Middle frontal gyrus (tissue), 1 donor: ENCODE measurements at regions not wholly inside any gene's neighbourhood (a gene's known extent, or its start where the extent isn't known, plus 50 kb on each side); places are given as distances from the start of the nearest gene placed in this dataset.
"Not testable (repeated sequence)": the region's sequence is repeated elsewhere in the genome, so short reads cannot be mapped to it uniquely, and the experiment has no call there.

Experiments
- DNase-seq: peaks from one replicate; pipeline ENCODE4 v3.0.0-alpha.2; 2015; ENCODE audit warnings: low spot score; ENCODE audit errors: extremely low spot score

DNA sequence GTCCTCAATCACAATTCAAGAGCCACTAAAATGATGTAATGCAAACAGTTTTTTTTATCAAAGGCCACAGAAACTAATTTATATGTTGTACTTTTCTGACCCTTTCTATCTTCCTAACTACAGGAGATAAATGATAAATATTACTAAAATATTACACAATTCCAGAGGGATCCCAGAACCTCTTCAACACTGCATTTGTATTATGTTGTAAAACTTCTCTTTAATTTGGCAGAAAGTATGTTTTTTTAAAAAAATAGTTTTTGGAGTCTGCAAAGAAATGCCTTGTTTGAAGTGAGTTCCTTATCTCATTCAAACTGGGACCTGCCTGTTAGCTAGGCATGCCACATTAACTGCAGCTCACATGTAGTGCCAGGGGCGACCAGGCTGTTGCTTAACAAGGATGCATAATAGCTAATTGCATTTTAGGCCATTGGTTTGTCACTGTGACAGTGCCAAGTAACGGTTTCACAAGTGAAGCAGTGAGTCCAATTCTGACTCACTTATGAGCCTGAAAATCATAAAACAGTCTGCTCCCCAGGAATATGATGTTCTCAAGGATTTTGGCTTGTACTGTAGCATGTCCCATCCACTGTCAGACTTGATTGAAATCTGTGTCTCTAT, 266.9 kb downstream of the KTN1 start:
- DNase-seq = no peak

DNA sequence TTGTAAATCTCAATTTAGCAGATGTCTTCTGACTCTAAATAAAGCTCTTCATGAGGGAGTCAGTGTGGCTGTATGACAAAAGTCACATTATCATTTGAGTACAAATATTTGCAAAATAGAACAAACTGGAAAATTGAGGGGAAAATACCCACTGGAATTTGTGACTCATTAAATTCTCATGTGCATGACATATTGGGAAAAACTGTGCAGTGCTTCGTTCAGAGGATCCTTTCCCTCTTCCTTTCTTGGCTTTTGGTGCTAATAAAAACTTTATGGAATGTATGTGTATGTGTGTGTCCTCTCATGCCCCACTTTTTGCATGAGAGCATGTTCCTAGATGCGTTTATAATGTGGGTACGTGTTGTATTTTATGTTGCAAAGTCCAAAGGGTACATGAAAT, 267.8 kb downstream of the KTN1 start:
- DNase-seq = no peak

DNA sequence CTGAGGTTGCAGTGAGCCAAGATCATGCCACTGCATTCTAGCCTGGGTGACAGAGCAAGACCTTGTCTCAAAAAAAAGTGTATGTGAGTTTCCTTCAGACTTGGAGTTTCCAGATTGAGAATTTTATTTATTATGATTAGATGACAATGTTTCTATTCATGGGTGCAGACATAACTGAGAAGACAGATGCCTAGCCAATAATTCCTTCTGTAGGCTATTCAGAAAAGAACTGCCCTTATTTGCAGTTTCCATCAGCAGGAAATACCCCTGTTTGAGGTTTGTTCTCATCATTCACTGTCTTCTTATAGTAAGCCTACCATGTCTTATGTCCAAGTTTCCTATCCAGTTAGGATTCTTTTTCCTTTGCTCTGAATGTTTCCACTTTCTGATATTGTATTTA, 269.0 kb downstream of the KTN1 start:
- no peak for DNase-seq

DNA sequence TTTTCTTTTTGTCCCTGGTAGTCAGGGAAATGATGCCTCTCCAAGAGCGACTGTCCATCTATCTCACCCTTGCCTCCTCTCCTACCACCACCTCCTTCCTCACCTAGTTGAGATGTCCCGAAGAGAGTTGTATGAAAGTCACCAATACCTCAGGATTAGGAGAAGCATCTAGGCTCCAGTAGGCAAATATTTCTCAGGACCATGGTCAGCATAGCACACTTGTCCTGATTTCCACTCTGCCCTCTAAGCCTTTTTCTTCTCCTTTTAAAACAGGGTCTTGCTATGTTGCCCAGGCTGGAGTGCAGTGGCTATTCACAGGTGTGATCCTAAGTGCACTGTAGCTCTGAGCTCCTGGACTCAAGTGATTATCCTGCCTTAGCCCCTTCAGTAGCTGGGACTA, 268.4 kb upstream of the PELI2 start:
- DNase-seq = no peak

DNA sequence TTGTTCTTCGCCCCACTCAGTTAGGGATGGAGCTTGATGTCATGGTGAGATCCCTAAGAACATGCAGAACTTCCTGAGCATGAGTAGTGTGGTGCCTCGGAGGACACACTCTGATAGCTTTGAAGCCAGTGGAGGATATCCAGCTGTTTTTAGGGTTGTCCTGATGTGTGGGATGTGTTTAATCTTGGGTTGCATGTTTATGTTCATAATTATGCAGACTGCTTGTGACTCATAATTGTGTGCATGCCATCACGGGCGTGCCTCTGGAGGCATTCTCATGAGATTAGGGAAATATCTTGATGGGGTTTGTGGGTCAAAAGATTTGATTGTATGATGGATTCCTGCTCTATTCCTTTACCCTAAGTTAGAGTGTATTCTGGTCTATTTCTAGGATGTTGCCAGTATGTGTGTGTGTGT, 267.4 kb upstream of the PELI2 start:
- DNase-seq = no peak

DNA sequence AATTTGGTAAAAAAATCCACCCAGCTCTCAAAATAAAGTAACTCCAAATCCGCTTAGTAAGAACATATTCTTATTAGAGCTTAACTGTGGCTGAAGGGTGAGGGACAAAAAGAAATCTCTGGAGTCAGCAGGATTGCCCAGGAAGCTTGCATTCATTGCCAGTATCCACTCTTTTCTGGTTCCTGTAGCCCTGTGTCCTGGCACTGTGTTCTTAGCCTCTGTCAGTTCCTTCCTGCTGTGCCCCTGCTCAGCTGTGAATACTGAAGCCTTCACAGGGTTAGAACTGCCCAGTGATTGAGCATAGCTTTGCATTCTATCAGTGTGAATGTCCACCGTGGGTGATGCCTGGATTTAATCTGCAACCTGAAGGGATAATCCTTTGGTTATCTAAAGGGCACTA, 266.9 kb upstream of the PELI2 start:
- no peak for DNase-seq

DNA sequence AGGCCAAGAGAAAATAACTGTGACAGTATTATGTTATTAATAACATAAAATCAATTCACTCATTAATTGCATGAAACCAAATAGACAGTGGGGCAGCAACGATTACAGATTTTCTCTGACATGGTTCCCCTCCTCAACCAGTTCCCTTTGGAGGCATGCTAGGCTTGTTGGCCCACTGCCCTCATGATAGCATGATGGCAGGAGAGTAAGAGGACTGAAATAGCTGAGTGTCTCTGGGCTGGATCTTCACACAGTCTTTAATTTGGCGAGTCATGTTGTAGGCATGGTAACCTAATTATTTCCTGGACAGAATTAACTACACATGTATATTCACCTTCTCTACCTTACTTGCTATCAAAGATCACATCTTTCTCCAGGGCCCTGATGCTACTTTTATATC, 266.2 kb upstream of the PELI2 start:
- no peak for DNase-seq

DNA sequence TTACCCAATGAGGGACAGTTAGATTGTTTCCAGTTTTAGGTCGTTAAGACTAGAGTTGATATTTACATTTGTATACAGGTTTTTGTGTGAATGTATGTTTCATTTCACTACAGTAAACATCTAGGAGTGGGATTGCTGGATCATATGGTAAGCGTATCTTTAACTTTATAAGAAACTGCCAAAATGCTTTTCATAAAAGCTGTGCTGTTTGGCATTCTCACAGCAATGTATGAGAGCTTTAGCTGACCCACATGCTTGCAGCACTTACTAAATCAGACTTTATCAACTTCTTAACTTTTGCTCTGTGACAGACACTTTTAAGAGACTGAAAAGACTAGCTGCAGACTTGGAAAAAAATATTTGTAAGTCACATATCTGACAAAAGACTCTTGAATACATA, 262.5 kb upstream of the PELI2 start:
- no peak for DNase-seq

DNA sequence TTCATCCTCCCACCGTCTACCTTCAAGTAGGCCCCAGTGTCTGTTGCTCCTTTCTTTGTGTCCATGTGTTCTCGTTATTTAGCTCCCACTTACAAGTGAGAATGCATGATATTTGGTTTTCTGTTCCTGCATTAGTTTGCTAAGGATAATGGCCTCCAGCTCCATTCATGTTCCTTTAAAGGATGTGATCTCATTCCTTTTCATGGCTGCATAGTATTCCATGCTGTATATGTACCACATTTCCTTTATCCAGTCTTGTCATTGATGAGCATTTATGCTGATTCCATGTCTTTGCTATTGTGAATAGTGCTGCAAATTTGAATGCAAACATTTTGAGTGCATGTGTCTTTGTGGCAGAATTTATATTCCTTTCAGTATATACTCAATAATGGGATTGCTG, 259.6 kb upstream of the PELI2 start:
- DNase-seq = no peak

DNA sequence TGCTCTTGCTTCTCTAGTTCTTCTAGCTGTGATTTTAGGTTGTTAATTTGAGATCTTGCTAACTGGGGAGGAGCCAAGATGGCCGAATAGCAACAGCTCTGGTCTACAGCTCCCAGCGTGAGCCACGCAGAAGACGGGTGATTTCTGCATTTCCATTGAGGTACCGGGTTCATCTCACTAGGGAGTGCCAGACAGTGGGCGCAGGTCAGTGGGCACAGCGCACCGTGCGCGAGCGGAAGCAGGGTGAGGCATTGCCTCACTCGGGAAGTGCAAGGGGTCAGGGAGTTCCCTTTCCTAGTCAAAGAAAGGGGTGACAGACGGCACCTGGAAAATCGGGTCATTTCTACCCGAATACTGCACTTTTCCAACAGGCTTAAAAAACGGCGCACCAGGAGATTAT, 256.6 kb upstream of the PELI2 start:
- not testable (repeated sequence) for DNase-seq

DNA sequence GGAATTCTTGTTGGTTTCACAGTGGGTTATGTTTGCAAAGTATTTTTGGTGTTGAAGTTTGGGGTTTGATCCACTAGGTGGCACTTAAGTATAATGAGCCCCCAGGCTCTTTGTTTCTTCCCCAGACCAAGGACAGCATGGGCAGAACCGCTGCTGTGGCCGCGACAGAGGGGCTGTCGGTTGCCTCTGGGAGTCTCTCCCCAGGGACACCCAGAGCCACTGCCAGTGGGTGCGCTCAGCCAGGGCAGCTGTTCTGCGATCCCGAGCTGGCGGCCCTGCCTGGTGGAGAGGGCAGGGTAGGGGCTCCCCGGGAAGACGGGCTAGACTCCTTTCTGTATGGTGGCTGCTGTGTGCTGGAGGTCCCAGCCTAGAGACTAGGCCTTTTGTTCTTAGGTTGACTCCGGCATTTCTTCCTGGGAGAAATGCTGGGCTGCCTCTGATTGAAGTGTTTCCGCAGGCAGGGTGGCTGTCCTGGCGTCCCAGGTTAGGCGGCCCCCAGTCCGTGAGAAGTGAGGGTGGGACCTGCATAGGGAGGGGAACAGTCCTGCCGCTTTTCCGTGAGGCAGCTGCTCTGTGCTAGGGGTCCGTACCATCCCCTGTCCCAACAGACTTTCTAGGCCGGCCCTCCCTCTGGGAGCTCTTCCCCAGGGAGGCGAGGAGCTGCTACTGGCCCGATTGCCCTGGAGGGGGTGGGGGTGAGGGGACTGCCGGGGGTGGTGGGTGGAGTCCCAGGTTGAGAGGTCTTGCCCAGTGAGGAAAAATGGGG, 253.1 kb upstream of the PELI2 start:
- no peak for DNase-seq

DNA sequence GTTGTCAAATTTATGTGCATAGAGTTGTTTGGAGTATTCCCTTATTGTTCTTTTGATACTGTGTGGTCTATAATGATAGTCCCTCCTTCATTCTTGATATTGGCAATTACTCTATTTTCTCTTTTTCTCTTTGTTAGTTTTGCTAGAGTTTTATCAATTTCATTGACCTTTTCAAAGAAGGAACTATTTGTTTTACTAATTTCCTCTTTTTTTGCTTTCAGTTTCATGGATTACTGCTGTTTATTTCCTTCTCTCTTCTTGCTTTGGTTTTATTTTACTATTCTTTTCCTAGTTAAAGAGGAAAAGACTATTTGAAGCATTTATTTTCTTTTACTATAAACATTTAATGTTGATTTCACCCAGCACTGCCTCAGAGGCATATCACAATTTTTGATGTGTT, 250.9 kb upstream of the PELI2 start:
- DNase-seq = no peak

DNA sequence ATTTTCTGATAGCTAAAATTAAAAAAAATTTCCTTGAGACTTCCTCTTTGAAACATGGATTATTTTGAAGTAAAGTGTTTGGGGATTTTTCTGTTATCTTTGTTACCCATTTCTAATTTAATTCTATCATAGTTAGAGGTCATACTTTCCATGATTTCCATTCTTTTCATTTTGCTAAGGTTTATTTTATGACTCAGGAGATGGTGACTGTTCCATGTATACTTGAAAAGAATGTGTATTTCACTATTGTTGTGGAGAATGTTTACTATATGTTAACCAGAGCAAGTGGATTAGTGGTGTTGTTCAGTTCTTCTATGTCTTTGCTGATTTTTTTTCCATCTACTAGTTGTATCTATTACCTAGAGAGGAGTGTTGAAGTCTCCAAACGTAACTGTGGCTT, 250.5 kb upstream of the PELI2 start:
- no peak for DNase-seq

DNA sequence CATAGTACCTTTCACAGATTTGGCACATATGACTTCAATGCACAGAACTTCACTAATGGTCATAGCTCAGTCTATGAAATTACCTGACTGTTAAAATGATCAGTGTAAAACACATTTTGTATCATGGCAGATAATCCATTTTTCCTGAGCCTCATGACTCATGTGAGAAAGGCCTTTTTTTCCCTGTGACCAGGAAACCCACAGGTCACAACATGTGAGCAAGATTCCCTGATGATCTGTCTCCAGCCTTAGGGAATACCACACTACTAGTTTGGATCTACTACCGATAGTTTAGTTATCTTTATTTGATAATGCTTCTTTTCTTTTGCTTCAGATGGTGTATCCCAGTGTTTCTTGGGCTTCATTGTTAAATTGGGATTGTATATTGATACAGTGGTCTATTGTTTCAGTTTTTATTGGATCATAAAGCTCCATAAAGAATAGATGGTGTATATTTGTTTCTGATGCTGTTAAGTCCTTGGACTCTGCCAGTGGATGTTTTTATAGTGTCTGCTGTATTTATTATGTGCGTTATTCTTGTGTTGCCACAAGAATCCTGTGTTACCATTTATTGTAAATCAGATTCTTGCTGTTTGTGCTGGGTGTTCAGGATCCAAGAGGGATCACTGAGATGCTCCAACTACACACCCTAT, 248.7 kb upstream of the PELI2 start:
- DNase-seq = no peak

DNA sequence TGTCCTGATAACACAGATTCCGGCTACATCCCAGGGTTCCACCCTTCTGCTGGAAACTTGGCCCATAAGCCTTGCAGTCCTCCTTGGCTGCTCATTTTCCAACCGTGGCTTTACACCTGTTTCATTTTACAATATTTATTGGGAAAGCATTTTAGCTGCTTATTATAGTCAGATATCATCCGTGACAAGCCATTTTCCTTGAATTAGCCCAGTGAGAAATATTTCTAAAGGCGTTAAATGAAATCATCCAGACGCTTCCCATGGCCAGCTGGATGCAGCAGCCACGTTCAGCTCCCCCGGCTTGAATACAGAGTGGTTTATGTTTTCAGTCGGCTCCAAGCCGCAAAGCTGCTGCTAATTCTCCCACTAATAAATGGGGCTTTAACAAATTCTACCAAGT, 245.0 kb upstream of the PELI2 start:
- DNase-seq = no peak

DNA sequence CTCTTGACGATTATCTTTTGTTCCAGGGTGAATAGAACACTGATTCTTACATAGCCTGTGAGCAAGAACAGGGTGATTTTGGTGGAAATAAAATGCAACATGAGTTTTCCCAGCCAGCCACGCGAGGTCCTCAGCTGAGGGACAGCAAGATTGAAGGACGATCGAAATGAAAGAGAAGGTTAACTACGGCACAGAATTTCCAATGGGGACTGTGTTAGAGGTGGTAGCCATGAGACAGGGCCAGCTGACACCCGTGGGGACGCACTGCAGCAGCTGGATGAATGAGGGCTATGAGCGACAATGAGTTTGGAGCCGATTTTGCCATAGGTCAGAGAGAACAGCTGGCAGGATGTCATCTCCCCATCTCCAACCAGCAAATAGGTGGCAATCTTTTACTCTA, 243.4 kb upstream of the PELI2 start:
- no peak for DNase-seq

DNA sequence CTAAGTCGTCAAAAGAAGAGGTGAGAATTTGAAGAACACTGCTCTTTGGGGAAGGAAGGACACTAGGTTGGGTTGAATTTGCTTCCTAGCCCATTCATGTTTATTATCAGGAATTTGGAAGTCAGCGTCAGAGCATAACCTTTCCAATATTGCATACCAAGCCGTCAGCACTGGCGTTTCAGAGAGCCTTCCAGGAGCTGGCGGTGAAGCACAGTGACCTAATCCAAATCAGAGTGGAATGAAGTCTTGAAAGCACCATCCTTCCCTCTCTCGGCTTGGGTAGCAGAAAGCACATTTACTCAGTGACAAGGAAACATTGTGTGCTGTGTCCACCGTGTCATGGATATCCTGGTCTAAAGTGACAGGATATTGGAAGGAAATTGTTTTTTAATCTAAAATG, 240.3 kb upstream of the PELI2 start:
- no peak for DNase-seq

DNA sequence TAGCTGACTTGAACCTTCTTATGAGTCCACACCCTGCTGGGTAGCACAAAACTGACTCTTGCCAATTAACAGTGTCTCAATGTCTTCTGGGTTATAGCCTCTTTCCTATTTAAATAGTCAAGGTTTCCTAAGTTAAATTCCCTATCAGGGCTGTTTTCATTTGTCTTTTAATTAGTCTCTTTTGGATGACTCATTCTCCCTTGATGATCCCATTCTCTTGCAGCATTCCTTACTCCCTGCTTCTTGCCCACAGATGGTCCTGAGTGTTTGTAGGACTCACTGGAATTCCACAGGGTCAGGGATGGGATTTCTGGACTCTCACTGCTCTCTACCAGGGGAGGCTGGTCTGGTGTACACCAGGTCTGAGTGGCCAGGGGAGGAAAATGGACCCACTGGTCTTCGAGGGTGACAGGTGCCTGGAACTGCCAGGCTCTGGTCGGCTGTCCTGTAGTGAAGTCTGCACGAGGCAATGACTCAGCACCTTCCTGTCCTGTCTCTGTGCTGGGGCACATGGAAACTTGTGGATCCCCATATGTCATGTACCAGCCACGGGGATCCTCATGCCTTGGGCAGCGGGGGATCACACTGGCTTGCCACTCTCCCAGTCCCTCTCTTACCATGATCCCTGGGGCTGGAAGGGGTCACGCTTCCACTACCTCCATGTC, 236.5 kb upstream of the PELI2 start:
- no peak for DNase-seq

DNA sequence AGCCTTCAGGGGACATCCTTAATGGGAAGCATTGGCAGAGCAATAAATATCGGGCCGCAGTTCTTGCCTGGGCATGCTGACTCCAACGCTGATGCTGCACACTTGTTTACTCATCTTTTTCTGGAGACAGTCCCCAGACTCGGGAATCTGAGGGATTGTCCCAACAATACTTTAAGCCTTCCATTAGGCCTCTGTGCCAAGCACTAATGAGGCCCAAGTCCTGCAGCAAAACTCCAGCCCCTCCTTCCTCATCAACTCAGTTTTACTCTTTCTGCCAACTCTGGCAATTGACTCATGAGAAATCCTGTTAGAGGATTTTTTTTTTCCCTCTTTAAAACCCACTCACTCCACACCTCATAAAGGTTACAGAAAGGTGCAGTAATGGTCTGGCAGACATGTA, 233.4 kb upstream of the PELI2 start:
- no peak for DNase-seq

DNA sequence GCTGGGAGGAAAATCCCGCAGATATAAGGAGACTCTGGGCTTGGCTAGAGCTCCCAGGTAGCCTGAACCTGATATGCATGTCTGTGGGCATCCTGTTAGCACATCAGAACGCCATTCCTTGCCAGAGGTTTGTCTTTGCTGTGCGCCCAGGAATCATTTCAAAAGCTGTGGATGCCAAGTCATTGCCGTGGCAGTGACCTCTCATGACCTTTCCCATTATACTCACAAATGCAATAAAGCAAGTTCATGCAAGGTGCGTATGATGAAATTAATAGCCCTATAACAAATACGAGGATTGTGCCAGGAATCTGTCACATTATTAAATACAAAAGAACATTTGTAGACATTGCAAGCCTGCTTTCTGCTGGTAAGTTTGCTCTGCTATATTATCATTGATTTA, 229.1 kb upstream of the PELI2 start:
- no peak for DNase-seq

DNA sequence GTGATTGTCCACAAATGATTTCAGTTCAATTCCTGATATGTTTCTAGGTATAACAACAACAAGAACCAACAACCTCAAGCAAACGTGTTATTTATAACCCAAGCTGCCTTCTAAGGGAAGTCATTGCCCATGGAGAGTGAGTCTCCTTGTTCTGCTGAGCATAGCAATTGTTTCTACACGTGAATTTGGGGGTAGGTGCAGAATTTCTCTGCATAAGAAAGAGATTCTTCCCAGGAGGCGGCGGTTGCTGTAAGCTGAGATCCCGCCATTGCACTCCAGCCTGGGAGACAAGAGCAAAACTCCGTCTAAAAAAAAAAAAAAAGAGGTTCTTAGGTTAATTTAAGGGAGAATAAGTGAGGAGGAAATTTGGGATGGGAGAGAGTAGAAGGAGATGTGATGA, 226.5 kb upstream of the PELI2 start:
- no peak for DNase-seq

DNA sequence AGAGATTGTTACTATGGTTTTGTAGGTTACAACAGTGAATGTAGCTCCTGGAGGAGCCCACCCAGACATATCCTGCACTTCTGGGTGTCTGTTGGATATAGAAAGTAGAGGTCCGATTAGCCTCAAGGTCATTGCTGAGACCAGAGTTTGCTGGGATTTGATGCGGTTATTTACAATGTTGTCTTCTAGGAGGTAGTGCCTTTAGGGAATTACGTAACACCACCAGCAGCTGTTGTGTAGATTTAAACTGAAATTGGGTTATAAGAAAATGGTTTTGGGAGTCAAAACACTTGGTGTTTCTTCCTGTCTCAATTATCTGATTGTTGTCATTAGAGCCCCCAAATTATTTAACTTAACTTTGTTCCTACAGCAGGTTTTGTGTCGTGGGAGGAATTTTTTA, 225.3 kb upstream of the PELI2 start:
- DNase-seq = no peak
